ENCODE measurements at regions not wholly inside any gene's neighbourhood (a gene's known extent, or its start where the extent isn't known, plus 50 kb on each side); places are given as distances from the start of the nearest gene placed in this dataset.

- no peak overlapping the region for H3K56ac ChIP-seq (ENCODE audit: extremely low read depth, insufficient read depth, low read length)
- no peaks in the 10 kb centered on the region for H3K79me1 ChIP-seq (ENCODE audit: low read depth in 1 of 2, low read length in 2 of 2)
- H4K5ac ChIP-seq (ENCODE audit: low read depth, low read length), result no peak overlapping the region
- no peak overlapping the region for H2BK5ac ChIP-seq (ENCODE audit: low read depth, low read length, poor library complexity, severe bottlenecking)
- no peak overlapping the region for H2BK15ac ChIP-seq (ENCODE audit: low read depth, low read length)
- no peak overlapping the region for H2AK5ac ChIP-seq (ENCODE audit: low read depth, low read length)
- no peak overlapping the region for H3K18ac ChIP-seq (ENCODE audit: low read depth, low read length)
- no peaks in the 10 kb centered on the region for H4K20me1 ChIP-seq (ENCODE audit: insufficient read depth, low read length)
- TF ChIP-seq NFE2L2 (IDR thresholded peaks at IDR 0.05; ENCODE audit: low read depth, low read length) (no peak), CEBPB (IDR thresholded peaks at IDR 0.05; ENCODE audit: low read depth, low read length) (no peak), BHLHE40 (IDR thresholded peaks at IDR 0.05; ENCODE audit: low read depth, low read length) (no peak), RCOR1 (IDR thresholded peaks at IDR 0.05; ENCODE audit: insufficient replicate concordance, low read length) (no peak), MXI1 (IDR thresholded peaks at IDR 0.05; ENCODE audit: borderline replicate concordance, low read depth, low read length) (no peak), CHD1 (IDR thresholded peaks at IDR 0.05; ENCODE audit: low read depth, low read length) (no peak), POLR2A (IDR thresholded peaks at IDR 0.05; ENCODE audit: low read depth, low read length) (no peak), SMC3 (IDR thresholded peaks at IDR 0.05; ENCODE audit: low read depth, low read length) (no peak), MAFK (IDR thresholded peaks at IDR 0.05; ENCODE audit: low read depth, low read length) (no peak), RFX5 (IDR thresholded peaks at IDR 0.05; ENCODE audit: low read depth, low read length) (no peak), MAZ (IDR thresholded peaks at IDR 0.05; ENCODE audit: borderline replicate concordance, low read depth, low read length) (no peak), FOS (IDR thresholded peaks at IDR 0.05; ENCODE audit: low read depth, low read length) (no peak), RAD21 (IDR thresholded peaks at IDR 0.05; ENCODE audit: low read length) (no peak)
- TF ChIP-seq, protein P1, sequence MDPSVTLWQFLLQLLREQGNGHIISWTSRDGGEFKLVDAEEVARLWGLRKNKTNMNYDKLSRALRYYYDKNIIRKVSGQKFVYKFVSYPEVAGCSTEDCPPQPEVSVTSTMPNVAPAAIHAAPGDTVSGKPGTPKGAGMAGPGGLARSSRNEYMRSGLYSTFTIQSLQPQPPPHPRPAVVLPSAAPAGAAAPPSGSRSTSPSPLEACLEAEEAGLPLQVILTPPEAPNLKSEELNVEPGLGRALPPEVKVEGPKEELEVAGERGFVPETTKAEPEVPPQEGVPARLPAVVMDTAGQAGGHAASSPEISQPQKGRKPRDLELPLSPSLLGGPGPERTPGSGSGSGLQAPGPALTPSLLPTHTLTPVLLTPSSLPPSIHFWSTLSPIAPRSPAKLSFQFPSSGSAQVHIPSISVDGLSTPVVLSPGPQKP (IDR thresholded peaks at IDR 0.05; ENCODE audit: borderline replicate concordance, low read depth, low read length), result no peak
- TF ChIP-seq, protein P2, sequence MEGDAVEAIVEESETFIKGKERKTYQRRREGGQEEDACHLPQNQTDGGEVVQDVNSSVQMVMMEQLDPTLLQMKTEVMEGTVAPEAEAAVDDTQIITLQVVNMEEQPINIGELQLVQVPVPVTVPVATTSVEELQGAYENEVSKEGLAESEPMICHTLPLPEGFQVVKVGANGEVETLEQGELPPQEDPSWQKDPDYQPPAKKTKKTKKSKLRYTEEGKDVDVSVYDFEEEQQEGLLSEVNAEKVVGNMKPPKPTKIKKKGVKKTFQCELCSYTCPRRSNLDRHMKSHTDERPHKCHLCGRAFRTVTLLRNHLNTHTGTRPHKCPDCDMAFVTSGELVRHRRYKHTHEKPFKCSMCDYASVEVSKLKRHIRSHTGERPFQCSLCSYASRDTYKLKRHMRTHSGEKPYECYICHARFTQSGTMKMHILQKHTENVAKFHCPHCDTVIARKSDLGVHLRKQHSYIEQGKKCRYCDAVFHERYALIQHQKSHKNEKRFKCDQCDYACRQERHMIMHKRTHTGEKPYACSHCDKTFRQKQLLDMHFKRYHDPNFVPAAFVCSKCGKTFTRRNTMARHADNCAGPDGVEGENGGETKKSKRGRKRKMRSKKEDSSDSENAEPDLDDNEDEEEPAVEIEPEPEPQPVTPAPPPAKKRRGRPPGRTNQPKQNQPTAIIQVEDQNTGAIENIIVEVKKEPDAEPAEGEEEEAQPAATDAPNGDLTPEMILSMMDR (conservative IDR thresholded peaks at IDR 0.05; ENCODE audit: low read depth, low read length), result no peak
- TF ChIP-seq, protein P3, sequence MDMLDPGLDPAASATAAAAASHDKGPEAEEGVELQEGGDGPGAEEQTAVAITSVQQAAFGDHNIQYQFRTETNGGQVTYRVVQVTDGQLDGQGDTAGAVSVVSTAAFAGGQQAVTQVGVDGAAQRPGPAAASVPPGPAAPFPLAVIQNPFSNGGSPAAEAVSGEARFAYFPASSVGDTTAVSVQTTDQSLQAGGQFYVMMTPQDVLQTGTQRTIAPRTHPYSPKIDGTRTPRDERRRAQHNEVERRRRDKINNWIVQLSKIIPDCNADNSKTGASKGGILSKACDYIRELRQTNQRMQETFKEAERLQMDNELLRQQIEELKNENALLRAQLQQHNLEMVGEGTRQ (IDR thresholded peaks at IDR 0.05; ENCODE audit: low read depth, low read length), result no peak
- no peak overlapping the region for H4K91ac ChIP-seq (ENCODE audit: insufficient read depth, low read depth, low read length)
- H3K27ac ChIP-seq (ENCODE audit: insufficient read depth, low read length), result no peak overlapping the region
- H3K9ac ChIP-seq (ENCODE audit: low read depth, low read length), result no peak overlapping the region
- ChIA-PET POLR2A (ENCODE audit: unreplicated experiment) (no interaction called here), CTCF (interaction anchor here (0.6 to 0.8 kb wide), 2 partner anchors 8 to 214 kb away, joined by 3 to 6 read pairs; no protein-coding TSS in a partner anchor)
- no CpG with 5 or more reads among the region's 8 CpGs for WGBS, 2 experiments (ENCODE audit: extremely low coverage in 2 of 2, insufficient read length in 1 of 2)
- BruUV-seq (replicated peaks), result no TSS peak
- H3K4me2 ChIP-seq (ENCODE audit: low read depth, low read length), result no peak overlapping the region
- H3K14ac ChIP-seq (replicated peaks; ENCODE audit: low read depth, low read length), result no peak overlapping the region
- in situ Hi-C loops (cut with MboI; ENCODE audit: low sequenced_read_pairs), result no loop called here
- no peak for DNase-seq
- no peak overlapping the region for H2BK120ac ChIP-seq (ENCODE audit: low read depth, low read length)
- H3K23ac ChIP-seq (ENCODE audit: low read depth, low read length), result no peak overlapping the region
- H2AK9ac ChIP-seq (replicated peaks; ENCODE audit: low read depth, low read length, poor library complexity), result no peak overlapping the region
- H3K4me3 ChIP-seq (ENCODE audit: insufficient read depth, low read depth, low read length), result no peak overlapping the region
- no peaks in the 10 kb centered on the region for H3K36me3 ChIP-seq (ENCODE audit: control insufficient read depth, insufficient read depth, low read length)
- H2AFZ ChIP-seq (replicated peaks; ENCODE audit: low read length, poor library complexity), result no peak overlapping the region
- H4K8ac ChIP-seq (ENCODE audit: low read depth in 2 of 2, low read length in 2 of 2), result no peak overlapping the region
- no peaks in the 10 kb centered on the region for H3K9me3 ChIP-seq (ENCODE audit: control insufficient read depth, insufficient read depth, low read length)
- H3K9me1 ChIP-seq (ENCODE audit: insufficient read depth, low read length), result no peaks in the 10 kb centered on the region
- dilution Hi-C loops (cut with HindIII; ENCODE audit: low sequenced_read_pairs, unreplicated experiment), result no loop called here
- no peak overlapping the region for H3K4ac ChIP-seq (ENCODE audit: low read depth, low read length)
- no peaks in the 10 kb centered on the region for H3K4me1 ChIP-seq (ENCODE audit: control insufficient read depth, insufficient read depth, low read length)
- H2BK20ac ChIP-seq (ENCODE audit: low read depth, low read length), result no peak overlapping the region
- ATAC-seq (ENCODE audit: low read depth), result no peak
- no peaks in the 10 kb centered on the region; the same call in 1 of the 2 replicates for H3K27me3 ChIP-seq (ENCODE audit: control insufficient read depth, insufficient read depth, low read length)
- intact Hi-C loops (cut with micrococcal nuclease), result no loop called here
Measured at GRCh38 chr5:81912933-81913332, 58.9 kb upstream of the ATG10 start.
